ENCODE measurements at regions not wholly inside any gene's neighbourhood (a gene's known extent, or its start where the extent isn't known, plus 50 kb on each side); places are given as distances from the start of the nearest gene placed in this dataset.

- no peak for TF ChIP-seq CTCF (IDR thresholded peaks at IDR 0.05)
- H3K27ac ChIP-seq, result no peak overlapping the region
- no peak for DNase-seq (ENCODE audit: low spot score)
- H3K4me3 ChIP-seq, result no peak overlapping the region
Measured at GRCh38 chrX:42229533-42229932, 306.2 kb upstream of the CASK start.

DNA sequence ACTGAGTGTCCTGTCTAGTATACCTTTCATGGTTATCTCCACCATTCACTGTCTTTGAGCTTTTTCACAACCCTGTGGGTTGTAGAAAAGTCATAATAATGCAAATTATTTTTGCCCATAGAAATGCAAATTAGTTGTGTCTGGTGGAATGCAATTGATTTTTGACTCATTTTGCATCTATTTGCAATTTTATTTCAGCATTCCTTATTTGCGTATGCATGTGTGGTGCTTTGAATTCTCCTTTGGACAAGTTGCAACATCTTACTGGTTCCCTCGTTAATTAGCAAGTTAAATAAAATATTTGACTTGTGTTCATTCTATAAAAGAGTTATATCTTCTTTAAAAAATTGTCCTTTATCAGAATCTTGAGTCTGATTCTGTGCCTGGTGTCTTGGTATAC, 297.3 kb upstream of the CASK start:
- TF ChIP-seq CTCF (IDR thresholded peaks at IDR 0.05), result no peak
- no peak overlapping the region for H3K27ac ChIP-seq
- DNase-seq (ENCODE audit: low spot score), result no peak
- H3K4me3 ChIP-seq, result no peak overlapping the region

GRCh38 chrX:42220083-42220482, 296.7 kb upstream of the CASK start:
- Histone ChIP-seq H3K4me3 (no peak overlapping the region), H3K27ac (no peak overlapping the region)
- no peak for TF ChIP-seq CTCF (IDR thresholded peaks at IDR 0.05)
- no peak for DNase-seq (ENCODE audit: low spot score)

DNA sequence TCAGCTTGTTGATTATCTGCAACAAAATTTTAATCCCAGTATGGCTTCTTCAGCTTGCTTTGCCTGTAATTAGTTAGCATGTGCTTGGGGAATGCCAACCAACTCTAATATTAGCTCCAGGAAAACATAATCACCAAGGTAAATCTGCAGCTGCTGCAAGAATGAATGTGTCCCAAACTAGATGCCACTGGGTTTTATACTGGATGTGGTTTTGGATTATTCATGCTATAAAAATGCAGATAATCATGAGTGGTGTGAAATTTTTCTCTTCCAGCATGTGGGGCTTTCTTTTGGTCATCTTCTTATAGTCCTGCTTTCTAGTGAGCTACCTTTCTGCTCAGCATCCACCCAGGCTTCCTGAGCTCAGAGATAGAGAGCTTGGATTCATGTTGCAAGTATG, 295.9 kb upstream of the CASK start:
- TF ChIP-seq CTCF (IDR thresholded peaks at IDR 0.05), result no peak
- DNase-seq (ENCODE audit: low spot score), result no peak
- H3K4me3 ChIP-seq, result no peak overlapping the region
- H3K27ac ChIP-seq, result no peak overlapping the region

GRCh38 chrX:42195506-42195905, 272.2 kb upstream of the CASK start:
- Histone ChIP-seq H3K27ac (no peak overlapping the region), H3K4me3 (no peak overlapping the region)
- no peak for TF ChIP-seq CTCF (IDR thresholded peaks at IDR 0.05)
- no peak for DNase-seq (ENCODE audit: low spot score)

DNA sequence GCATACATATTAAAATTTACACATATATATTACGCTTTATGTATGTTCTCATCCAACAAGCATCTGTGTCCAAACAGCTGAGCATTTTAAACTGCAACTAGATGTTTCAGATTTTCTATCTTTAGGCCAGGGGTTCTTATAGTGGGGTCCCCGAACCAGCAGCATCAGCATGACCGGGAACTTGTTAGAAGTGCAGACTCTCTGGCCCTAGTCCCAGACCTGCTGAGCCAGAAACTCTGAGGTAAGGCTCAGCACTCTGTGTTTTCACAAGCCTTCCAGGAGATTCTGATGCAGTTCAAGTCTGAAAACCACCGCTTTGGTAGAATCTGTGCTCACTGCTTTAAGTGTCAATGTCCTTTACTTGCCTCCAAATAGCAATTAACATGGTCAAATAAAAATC, 266.2 kb upstream of the CASK start:
- H3K4me3 ChIP-seq, result no peak overlapping the region
- no peak overlapping the region for H3K27ac ChIP-seq
- DNase-seq (ENCODE audit: low spot score), result no peak
- TF ChIP-seq CTCF (IDR thresholded peaks at IDR 0.05), result no peak

- Histone ChIP-seq H3K4me3 (no peak overlapping the region), H3K27ac (no peak overlapping the region)
- TF ChIP-seq CTCF (IDR thresholded peaks at IDR 0.05), result no peak
- no peak for DNase-seq (ENCODE audit: low spot score)
Measured at GRCh38 chrX:42188730-42189129, 265.4 kb upstream of the CASK start.
